NB4 (cell line): ENCODE measurements at regions not wholly inside any gene's neighbourhood (a gene's known extent, or its start where the extent isn't known, plus 50 kb on each side); places are given as distances from the start of the nearest gene placed in this dataset.
"Not testable (repeated sequence)": the region's sequence is repeated elsewhere in the genome, so short reads cannot be mapped to it uniquely, and the experiment has no call there.

Experiments used
- DNase-seq: peaks from one replicate; pipeline ENCODE4 v3.0.0; 2010; ENCODE audit warnings: low read depth
- H3K4me3 ChIP-seq: one replicate; pipeline ENCODE4 v1.5.1; 2011; ENCODE audit warnings: mild to moderate bottlenecking, low read depth, low read length, moderate library complexity
- MAX ChIP-seq: IDR thresholded peaks from 2 replicates; pipeline ENCODE4 v1.6.1; 2011; ENCODE audit warnings: low read depth, low read length
- MYC ChIP-seq: IDR thresholded peaks from 2 replicates; pipeline ENCODE4 v1.6.1; 2011; ENCODE audit warnings: low read depth, low read length
- POLR2A ChIP-seq: IDR thresholded peaks from 2 replicates; pipeline ENCODE4 v1.6.1; 2011; ENCODE audit warnings: mild to moderate bottlenecking; ENCODE audit not compliant: insufficient read length; ENCODE audit errors: extremely low read depth
- TF ChIP-seq, protein P1 (sequence below): IDR thresholded peaks from one replicate; pipeline ENCODE4 v1.5.1; 2012; ENCODE audit warnings: low read depth, low read length

- no peak overlapping the region for H3K4me3 ChIP-seq
- DNase-seq, result no peak
- TF ChIP-seq MAX (no peak), POLR2A (no peak), MYC (no peak)
- TF ChIP-seq, protein P1, sequence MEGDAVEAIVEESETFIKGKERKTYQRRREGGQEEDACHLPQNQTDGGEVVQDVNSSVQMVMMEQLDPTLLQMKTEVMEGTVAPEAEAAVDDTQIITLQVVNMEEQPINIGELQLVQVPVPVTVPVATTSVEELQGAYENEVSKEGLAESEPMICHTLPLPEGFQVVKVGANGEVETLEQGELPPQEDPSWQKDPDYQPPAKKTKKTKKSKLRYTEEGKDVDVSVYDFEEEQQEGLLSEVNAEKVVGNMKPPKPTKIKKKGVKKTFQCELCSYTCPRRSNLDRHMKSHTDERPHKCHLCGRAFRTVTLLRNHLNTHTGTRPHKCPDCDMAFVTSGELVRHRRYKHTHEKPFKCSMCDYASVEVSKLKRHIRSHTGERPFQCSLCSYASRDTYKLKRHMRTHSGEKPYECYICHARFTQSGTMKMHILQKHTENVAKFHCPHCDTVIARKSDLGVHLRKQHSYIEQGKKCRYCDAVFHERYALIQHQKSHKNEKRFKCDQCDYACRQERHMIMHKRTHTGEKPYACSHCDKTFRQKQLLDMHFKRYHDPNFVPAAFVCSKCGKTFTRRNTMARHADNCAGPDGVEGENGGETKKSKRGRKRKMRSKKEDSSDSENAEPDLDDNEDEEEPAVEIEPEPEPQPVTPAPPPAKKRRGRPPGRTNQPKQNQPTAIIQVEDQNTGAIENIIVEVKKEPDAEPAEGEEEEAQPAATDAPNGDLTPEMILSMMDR, result no peak
These were observed 431.2 kb downstream of the SOX2 start for GRCh38 chr3:182142928-182143327.

DNA sequence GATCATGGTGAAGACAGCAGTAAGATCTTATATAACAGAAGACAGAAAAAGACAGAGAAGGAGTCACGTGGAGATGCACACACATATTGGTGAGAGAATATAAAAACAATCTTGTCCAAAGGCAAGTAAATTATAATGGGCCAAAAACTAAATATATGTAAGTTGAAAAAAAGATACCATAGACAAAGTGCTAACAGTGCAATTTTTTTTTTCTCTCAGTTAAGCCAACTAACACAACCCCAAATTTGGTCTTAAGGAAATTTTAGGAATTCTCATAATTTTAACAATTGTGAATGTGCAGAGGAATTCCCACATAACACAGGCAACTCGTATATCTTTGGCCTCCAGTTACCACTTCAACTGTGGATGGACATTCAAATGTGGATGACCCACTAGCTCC, 432.2 kb downstream of the SOX2 start:
- H3K4me3 ChIP-seq, result no peak overlapping the region
- DNase-seq, result no peak
- TF ChIP-seq MAX (no peak), MYC (no peak), POLR2A (no peak)
- TF ChIP-seq, protein P1, result no peak

DNA sequence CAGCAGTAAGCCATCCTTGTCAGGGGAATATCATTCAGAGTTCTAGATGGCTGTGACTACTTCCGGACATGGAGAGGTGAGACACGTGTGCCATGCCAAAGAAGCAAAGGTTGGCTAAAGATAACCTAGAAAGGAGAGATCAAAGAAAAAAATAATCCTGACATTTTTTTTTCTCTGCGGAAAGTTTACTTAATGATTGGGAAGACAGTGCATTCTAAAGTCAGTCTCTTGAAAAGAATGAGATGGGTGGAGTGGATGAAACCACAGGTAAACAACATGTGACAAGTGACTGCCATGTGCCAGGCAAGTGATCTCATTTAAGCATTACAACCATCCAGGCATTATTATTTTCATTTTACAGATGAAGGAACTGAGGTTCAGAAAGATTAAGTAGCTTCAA, 436.6 kb downstream of the SOX2 start:
- DNase-seq, result no peak
- TF ChIP-seq MAX (no peak), MYC (no peak), POLR2A (no peak)
- TF ChIP-seq, protein P1, result no peak

DNA sequence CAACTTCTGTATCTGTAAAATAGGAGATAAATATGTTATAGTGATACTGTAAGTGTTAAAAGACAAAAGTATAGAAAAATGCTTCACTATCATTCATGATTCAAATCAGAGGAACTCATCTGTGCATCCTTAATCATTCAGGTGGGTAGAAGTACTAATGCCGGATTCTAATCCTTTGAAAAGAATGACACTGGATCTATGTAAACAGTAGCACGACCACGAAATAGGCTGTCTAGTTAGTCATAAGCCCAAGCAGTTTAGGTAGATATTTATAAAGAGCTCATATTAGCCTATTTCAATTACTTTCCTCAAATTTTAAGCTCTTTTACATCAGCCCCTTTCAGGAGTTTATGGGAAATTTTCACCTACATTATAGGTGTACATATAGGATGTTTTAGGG, 437.9 kb downstream of the SOX2 start:
- no peak overlapping the region for H3K4me3 ChIP-seq
- DNase-seq, result no peak
- no peak for TF ChIP-seq MAX
- TF ChIP-seq MYC, result no peak

More for the DNA sequence above, 436.6 kb downstream of the SOX2 start:
- no peak overlapping the region for H3K4me3 ChIP-seq

- DNase-seq, H3K4me3 ChIP-seq: not testable (repeated sequence)
These were observed 444.6 kb downstream of the SOX2 start for GRCh38 chr3:182156326-182156725.

GRCh38 chr3:182165234-182165633, 453.5 kb downstream of the SOX2 start:
- no peak for TF ChIP-seq MAX
- TF ChIP-seq MYC, result no peak
- TF ChIP-seq, protein P1, result no peak
- TF ChIP-seq POLR2A, result no peak
- no peak for DNase-seq
- H3K4me3 ChIP-seq, result no peak overlapping the region

GRCh38 chr3:182172534-182172933, 460.8 kb downstream of the SOX2 start:
- DNase-seq, result no peak
- no peak overlapping the region for H3K4me3 ChIP-seq
- TF ChIP-seq MAX (no peak), MYC (no peak)
